Spleen (tissue), 11 donors: ENCODE measurements at regions not wholly inside any gene's neighbourhood (a gene's known extent, or its start where the extent isn't known, plus 50 kb on each side); places are given as distances from the start of the nearest gene placed in this dataset.

ENCODE experiments used
- DNase-seq: peaks from one replicate; pipeline ENCODE4 v3.0.0-alpha.2; 2020
- H3K27ac ChIP-seq, 8 donors: fragments of 200-600 bp; sonication (generic) in 7 of 8; 1 replicate in 4 of 8; 2 replicates in 4 of 8; pipeline versions ENCODE4 v1.5.0 to v1.8.0; 2016 to 2021; ENCODE audit warnings: inconsistent platforms in 4 of 8, mild to moderate bottlenecking in 4 of 8, moderate library complexity in 1 of 8
- H3K27me3 ChIP-seq, 7 donors: fragments of 200-600 bp; sonication (generic) in 6 of 7; replicated peaks in 1 of 7; 1 replicate in 4 of 7; 2 replicates in 3 of 7; pipeline versions ENCODE4 v1.5.0 to v1.8.0; 2016 to 2021; ENCODE audit warnings: inconsistent platforms in 3 of 7, mild to moderate bottlenecking in 1 of 7
- H3K36me3 ChIP-seq, 6 donors: fragments of 200-600 bp; sonication (generic) in 5 of 6; 1 replicate in 4 of 6; 2 replicates in 2 of 6; pipeline versions ENCODE4 v1.5.0 to v1.8.0; 2016 to 2021; ENCODE audit warnings: inconsistent platforms in 2 of 6
- H3K4me1 ChIP-seq, 6 donors: fragments of 200-600 bp; sonication (generic) in 5 of 6; 1 replicate in 3 of 6; 2 replicates in 3 of 6; pipeline versions ENCODE4 v1.5.0 to v1.8.0; 2016 to 2021; ENCODE audit warnings: inconsistent platforms in 3 of 6
- H3K4me3 ChIP-seq, 8 donors: fragments of 200-600 bp; sonication (generic) in 7 of 8; 1 replicate in 4 of 8; 2 replicates in 4 of 8; pipeline versions ENCODE4 v1.5.0 to v1.8.0; 2016 to 2021; ENCODE audit warnings: inconsistent platforms in 4 of 8, mild to moderate bottlenecking in 4 of 8, moderate library complexity in 2 of 8
- H3K9me3 ChIP-seq, 8 donors: fragments of 200-600 bp; sonication (generic) in 7 of 8; 1 replicate in 4 of 8; 2 replicates in 4 of 8; pipeline versions ENCODE4 v1.5.0 to v1.8.0; 2016 to 2021; ENCODE audit warnings: inconsistent platforms in 4 of 8
- CTCF ChIP-seq, 11 experiments: fragments of 200-600 bp in 7 of 11; fragments of 450-650 bp in 4 of 11; sonication (generic) in 4 of 11; IDR thresholded peaks in 8 of 11; conservative IDR thresholded peaks in 3 of 11; 1 replicate in 7 of 11; 2 replicates in 4 of 11; pipeline versions ENCODE4 v1.4.0 to v1.8.0; 2016 to 2021; ENCODE audit warnings: antibody characterized with exemption in 11 of 11, inconsistent platforms in 4 of 11, mild to moderate bottlenecking in 1 of 11
- POLR2A ChIP-seq, 3 donors: fragments of 450-650 bp; IDR thresholded peaks; one replicate each; pipeline ENCODE4 v1.5.1; 2017; ENCODE audit warnings: antibody characterized with exemption in 3 of 3, mild to moderate bottlenecking in 1 of 3
- POLR2AphosphoS5 ChIP-seq, 3 donors: sonication (generic); formaldehyde crosslinking; IDR thresholded peaks; one replicate each; pipeline ENCODE4 v1.5.1; 2017; ENCODE audit warnings: antibody characterized with exemption in 3 of 3
- WGBS, 5 donors: extraction: QIAGEN DNeasy Blood & Tissue Kit in 3 of 5; methylation state at CpG; one replicate each; pipeline versions ENCODE4 v1.1.5 to v1.1.7; 2013 to 2018; 5-methylcytosine and 5-hydroxymethylcytosine counted together
- intact Hi-C: fragments of 100-400 bp; cut with DNase I; formaldehyde crosslinking; loops from one replicate; pipeline ENCODE4 v1.15.0; 2023; ENCODE audit warnings: low total_unique reads
- donor health status: healthy with polysubstance abuse.
- donor health status: DM: no; HTN: no; CAD: no; lungs with moderate emphysema.
- donor health status: DM: no; HTN: no; CAD: no.
- donor health status: Bipolar disorder and iron deficiency.
- donor health status: healthy.
- donor health status: DM: no; HTN: no; CAD: no.
- donor health status: DM: yes; HTN: yes; CAD: no.

GRCh38 chr1:164087906-164088453 is 471.0 kb upstream of the PBX1 start:
- no peak for DNase-seq
- Histone ChIP-seq H3K36me3 (no peaks in the 10 kb centered on the region), H3K4me3 (no peak overlapping the region), H3K27ac (no peak overlapping the region), H3K27me3 (no peaks in the 10 kb centered on the region), H3K4me1 (no peaks in the 10 kb centered on the region), H3K9me3 (peaks cover 0 to 11% (median 8%) of the 10 kb centered on the region in 8 donors)
- 41 to 51% (median 47%) methylated on average over 6 of the region's 6 CpGs for WGBS, 5 donors
- intact Hi-C loops: no loop called here
- TF ChIP-seq POLR2AphosphoS5 (IDR thresholded peaks at IDR 0.05) (no peak), POLR2A (IDR thresholded peaks at IDR 0.05) (no peak), CTCF (IDR thresholded peaks at IDR 0.05 in 8 of 11, conservative IDR thresholded peaks at IDR 0.05 in 3 of 11) (no peak)

GRCh38 chr1:164092603-164093353 is 466.2 kb upstream of the PBX1 start:
- no peak for DNase-seq
- TF ChIP-seq POLR2AphosphoS5 (IDR thresholded peaks at IDR 0.05) (no peak), POLR2A (IDR thresholded peaks at IDR 0.05) (no peak), CTCF (IDR thresholded peaks at IDR 0.05 in 8 of 11, conservative IDR thresholded peaks at IDR 0.05 in 3 of 11) (no peak)

GRCh38 chr1:164093543-164093942 is 465.4 kb upstream of the PBX1 start:
- Histone ChIP-seq H3K9me3 (peaks cover 0 to 30% (median 16%) of the 10 kb centered on the region in 8 donors), H3K36me3 (no peaks in the 10 kb centered on the region)
- 68 to 86% (median 78%) methylated on average over 2 of the region's 2 CpGs for WGBS, 5 donors

More at GRCh38 chr1:164092603-164093353, 466.2 kb upstream of the PBX1 start:
- no peaks in the 10 kb centered on the region for H3K27me3 ChIP-seq
- WGBS, 5 donors: 72 to 89% (median 77%) methylated on average over 4 of the region's 4 CpGs
- H3K9me3 ChIP-seq: peaks cover 0 to 30% (median 16%) of the 10 kb centered on the region in 8 donors
- intact Hi-C loops: no loop called here
- no peaks in the 10 kb centered on the region for H3K36me3 ChIP-seq
- no peaks in the 10 kb centered on the region for H3K4me1 ChIP-seq
- H3K27ac ChIP-seq: no peak overlapping the region
- H3K4me3 ChIP-seq: no peak overlapping the region

More at GRCh38 chr1:164093543-164093942, 465.4 kb upstream of the PBX1 start:
- Histone ChIP-seq H3K27me3 (no peaks in the 10 kb centered on the region), H3K4me1 (no peaks in the 10 kb centered on the region), H3K27ac (no peak overlapping the region), H3K4me3 (no peak overlapping the region)
- DNase-seq: no peak
- TF ChIP-seq POLR2AphosphoS5 (IDR thresholded peaks at IDR 0.05) (no peak), CTCF (IDR thresholded peaks at IDR 0.05 in 8 of 11, conservative IDR thresholded peaks at IDR 0.05 in 3 of 11) (no peak), POLR2A (IDR thresholded peaks at IDR 0.05) (no peak)
- intact Hi-C loops: no loop called here
